SK-N-DZ (cell line): ENCODE measurements at regions not wholly inside any gene's neighbourhood (a gene's known extent, or its start where the extent isn't known, plus 50 kb on each side); places are given as distances from the start of the nearest gene placed in this dataset.

Experiments used
- DNase-seq: peaks from one replicate; pipeline ENCODE4 v3.0.0-alpha.2; 2015; ENCODE audit warnings: low spot score

DNA sequence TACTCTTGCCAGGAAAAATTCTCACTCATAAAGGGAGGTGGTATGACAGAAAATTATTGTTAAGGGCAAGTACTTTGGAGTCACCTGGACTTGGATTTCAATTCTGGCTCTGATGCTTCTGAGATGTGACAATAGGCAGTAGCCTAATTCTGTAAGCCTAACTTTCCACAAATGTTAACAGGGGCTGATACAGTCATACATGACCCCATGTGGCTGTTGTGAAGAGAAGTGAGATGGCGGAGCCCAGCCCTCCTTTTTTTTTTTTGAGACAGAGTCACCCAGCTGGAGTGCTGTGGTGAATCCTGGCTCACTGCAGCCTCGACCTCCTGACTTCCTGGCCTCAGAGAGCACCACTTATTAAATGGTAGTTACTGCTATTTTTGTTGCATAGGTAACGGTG, 54.4 kb upstream of the IRF2 start:
- no peak for DNase-seq

DNA sequence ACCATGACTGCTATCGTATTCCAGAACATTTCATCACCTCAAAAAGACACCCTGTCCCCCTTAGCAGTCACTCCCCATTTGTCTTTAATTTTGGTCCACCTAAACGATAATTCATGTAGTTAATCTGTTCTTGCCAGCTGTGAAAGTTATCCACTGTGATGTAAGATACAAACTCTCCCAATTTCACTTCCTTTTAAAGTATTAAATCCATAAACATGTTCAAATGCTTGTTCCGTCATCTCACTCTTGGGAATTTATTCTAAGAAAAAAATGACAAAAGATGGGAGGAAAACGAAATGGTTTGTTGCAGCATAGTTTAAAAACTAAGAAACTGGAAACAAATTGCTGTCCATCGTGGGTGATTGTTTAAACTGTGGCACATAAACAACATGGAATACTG, 53.7 kb upstream of the IRF2 start:
- no peak for DNase-seq

DNA sequence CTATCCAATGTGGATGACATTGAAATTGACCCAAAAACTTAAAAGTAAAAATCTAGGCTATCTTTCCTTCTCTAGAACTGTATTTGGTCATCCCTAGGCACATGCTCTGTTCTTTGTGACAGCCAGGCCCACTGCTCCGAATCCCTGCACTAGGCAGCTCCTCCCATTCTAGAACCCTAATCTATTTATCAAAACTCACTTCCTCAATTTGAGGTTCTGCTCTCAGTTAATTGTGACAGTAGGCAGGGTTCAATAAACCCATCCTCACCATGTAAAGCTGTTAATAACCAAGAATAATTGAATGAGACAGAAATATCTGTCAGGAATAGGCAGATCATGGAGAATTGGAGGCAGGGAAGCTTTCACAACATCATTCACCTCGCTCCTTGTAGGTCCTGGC, 51.9 kb upstream of the IRF2 start:
- DNase-seq: no peak
